NCI-H2196 (cell line): ENCODE measurements at regions not wholly inside any gene's neighbourhood (a gene's known extent, or its start where the extent isn't known, plus 50 kb on each side); places are given as distances from the start of the nearest gene placed in this dataset.
A peak's percentile ranks its signal among the peaks of the same experiment; 100 is the strongest.

Source experiments
- DNase-seq: peaks from one replicate; lab custom pipeline; 2025; ENCODE audit not compliant: unreplicated experiment; lab: John Stamatoyannopoulos, UW

DNA sequence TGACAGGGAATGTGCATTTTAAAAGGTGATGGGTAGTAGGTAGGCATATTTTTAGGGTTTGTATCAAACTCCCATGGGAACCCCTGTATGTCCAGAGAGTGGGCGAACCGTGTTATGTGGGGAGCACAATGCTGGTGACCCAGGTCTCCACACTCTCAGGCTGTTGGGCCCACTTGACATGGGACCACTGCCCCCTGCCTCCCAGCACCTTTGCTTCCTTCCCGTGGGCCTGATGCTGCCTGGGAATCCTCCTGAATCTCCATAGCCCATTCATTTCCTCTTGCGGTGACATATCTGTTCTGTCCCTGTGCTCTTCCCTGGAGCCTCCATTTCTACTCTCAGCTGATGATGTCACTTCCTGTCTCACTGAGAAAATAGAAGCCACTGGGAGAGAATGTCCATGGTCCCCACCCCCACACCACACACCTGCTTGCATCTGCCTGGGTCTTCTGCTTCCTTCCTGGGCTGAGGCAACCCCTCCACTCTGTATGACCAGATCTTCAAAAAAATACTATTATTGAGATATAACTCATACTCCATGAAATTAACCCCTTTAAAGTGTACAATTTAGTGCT is 55.8 kb upstream of the THY1 start:
- DNase-seq: no peak

DNA sequence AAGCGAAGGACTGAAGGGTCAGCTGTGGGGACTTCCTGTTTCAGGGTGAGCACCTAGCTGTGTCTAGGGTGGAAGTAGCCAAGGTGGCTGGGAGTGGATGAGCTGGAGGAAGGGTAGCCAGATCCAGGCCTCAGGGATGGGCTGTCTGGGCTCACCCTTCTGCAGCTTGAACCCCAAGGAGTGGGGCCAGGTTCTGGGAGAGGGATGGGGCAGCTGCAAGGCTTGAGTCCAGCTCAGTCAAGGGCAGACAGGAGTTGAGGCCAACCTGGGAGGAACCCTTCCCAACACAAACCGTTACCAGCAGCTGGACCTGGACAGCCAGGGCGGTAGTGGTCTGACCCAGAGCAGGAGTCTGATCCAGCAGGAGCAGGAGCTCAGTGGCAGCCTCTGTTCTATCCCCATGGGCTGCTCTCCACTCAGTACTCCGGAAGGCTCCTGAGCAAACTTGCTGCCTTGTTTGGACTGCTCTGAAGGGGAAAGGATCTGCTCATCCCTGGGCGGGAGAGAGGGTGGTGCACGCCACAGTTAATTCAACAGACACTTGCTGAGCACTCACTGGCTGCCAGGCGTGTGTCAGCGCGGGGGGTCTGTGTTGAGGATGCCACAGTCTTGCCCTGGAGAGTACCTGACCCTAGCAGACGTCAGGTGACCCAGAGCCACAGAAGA is 53.8 kb upstream of the THY1 start:
- no peak for DNase-seq

DNA sequence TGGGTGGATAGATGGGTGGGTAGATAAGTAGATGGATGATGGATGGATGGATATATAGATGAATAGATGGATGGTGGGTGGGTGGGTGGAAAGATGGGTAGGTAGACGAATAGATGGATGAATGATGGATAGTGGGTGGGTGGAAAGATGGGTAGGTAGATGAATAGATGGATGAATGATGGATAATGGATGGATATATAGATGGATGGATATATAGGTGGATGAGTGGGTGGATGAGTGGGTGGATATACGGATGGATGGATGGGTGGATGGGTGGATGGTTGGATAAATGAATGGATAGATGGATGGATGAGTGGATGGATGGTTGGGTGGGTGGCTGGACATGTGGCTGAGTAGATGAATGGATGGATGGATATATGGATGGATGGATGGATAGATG is 53.1 kb upstream of the THY1 start:
- DNase-seq: no peak

DNA sequence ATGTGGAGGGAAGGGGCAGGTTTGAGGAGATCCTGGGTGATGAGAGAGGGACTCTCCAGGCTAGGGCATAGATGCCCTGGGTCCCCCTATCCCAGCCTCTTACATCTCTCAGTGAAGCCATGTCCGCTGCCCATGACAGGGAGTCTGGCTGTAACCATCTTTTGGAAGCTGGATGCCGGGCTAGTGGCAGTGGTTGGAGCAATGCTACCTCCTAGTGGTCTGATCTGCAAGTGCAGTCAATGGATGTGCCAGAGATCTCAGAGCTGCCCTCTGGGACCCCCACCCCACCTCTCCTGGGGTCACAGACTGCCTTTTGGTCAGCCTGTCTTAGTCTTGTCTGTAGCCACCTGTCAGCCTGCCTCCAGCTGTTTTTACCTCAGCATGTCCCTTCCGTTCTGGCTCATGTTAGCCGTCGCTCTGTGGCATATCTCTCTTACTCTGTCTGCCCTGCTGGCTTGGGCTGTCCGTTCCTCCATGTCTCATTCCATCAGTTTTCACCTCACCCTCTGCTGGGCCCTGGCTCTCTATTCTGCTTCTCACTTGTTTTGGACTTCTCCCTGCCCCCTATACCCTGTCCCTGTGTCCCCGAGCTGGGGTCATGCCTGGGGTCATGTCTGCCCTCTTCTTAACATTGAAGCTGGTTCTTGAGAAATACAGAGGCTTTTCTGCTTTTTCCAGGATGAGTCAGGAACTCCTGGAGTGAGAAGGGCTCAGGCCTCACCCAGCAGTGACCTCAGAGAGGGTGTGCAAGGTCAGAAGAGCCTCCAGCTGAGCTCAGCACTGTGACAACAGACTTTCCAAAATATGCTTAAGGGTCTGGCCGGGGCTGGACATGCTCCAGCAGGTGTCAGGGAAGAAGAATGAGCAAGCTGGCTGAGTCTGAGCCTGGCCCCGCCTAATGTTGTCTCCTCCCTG is 52.0 kb upstream of the THY1 start:
- DNase-seq: peak; percentile 52

GRCh38 chr11:119473901-119474681 is 51.1 kb upstream of the THY1 start:
- no peak for DNase-seq

GRCh38 chr11:119473226-119473625 is 50.3 kb upstream of the THY1 start:
- no peak for DNase-seq

GRCh38 chr11:119472856-119473222 is 49.9 kb upstream of the THY1 start:
- DNase-seq: no peak
